ENCODE measurements at regions not wholly inside any gene's neighbourhood (a gene's known extent, or its start where the extent isn't known, plus 50 kb on each side); places are given as distances from the start of the nearest gene placed in this dataset.
"Not testable (repeated sequence)": the region's sequence is repeated elsewhere in the genome, so short reads cannot be mapped to it uniquely, and the experiment has no call there.

DNA sequence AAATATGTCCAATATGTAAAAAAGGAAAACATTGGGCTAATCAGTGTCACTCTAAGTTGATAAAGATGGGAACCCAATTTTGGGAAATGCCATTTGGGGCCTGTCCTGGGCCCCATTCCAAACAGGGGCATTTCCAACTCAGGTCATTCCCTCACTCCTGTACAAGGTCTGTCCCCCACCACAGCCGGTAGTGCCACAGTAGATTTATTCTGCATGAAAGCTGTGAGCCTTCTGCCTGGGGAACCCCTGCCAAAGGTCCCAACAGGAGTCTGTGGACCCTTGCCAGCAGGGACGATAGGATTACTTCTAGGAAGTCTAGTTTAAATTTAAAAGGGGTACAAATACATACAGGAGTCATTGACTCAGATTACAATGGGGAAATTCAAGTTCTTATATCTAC is 317.6 kb upstream of the GNPDA2 start:
- intact Hi-C loops (cut with DNase I): no loop called here
- no peak for DNase-seq (ENCODE audit: low spot score)

DNA sequence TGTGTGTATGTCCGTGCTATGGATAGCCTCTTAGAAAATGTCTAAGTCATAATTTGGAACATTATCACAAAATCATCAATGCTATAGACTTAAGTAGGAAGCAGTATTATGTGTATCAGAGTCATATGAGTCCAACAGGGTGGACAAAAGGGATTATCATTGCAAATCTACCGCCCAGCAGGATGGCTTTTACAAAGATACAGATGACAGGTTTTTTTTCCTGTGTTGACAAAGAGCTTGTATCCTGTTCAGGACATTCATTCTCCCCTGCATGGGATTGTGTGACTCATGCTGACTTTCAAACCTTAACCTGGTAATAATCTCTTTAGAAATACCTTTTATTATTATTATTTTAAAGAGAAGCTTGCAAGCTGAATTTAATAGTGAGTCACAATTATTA is 310.3 kb upstream of the GNPDA2 start:
- no peak for DNase-seq (ENCODE audit: low spot score)
- intact Hi-C loops (cut with DNase I): no loop called here

DNA sequence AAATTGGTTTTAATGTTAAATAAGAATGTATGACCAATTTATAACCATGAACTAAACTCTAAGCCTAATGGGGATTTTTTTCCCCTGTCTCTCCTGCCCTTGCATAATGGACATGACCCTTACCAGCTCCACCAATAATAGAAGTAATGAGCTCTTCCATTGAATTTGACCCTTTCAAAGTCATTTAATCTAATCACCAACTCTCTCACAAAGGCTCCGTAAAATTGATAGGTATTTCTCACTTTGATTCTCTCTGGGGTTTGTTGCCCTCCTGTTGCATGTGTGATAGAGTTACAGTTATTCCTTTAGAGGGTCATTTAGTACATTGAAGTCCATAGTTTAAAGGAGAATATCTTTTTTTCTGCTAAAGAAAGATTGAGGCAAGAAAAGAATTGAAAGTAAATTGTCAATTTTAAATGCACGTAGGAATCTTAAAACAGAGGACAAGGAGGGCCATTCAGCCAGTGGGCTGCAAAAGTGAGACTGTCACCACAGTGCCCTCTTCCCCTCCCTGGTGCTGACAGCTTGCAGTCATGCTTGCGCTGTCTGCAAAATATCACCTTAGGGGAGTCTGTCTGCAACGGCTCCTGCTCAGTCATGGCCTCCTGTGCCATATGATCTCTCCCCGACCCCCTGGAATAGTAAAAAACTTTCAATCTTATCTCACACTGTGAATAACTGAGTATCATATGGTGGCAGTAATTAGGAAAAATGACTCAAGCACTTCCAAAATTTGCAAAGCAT is 307.5 kb upstream of the GNPDA2 start:
- no peak for DNase-seq (ENCODE audit: low spot score)
- intact Hi-C loops (cut with DNase I): no loop called here

DNA sequence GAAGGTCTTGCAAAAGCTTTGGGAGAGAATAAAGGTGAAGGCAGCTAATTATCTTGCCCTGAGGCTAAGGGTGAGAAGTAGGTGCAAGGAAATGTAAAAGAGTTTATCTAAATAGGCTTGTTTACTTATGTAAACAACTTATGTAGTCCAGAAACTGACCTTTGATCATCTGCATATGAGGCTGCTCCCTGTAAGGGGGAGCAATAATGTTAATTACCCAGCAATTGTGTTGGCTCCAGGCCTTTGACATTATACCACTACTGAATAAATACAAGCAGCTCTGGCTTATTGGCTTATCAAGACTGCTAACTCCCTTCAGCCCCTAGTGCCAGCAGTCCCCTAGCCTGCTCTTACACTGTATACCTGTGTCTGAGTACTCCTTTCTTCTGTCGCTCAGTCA is 303.7 kb upstream of the GNPDA2 start:
- DNase-seq (ENCODE audit: low spot score): no peak
- intact Hi-C loops (cut with DNase I): no loop called here

DNA sequence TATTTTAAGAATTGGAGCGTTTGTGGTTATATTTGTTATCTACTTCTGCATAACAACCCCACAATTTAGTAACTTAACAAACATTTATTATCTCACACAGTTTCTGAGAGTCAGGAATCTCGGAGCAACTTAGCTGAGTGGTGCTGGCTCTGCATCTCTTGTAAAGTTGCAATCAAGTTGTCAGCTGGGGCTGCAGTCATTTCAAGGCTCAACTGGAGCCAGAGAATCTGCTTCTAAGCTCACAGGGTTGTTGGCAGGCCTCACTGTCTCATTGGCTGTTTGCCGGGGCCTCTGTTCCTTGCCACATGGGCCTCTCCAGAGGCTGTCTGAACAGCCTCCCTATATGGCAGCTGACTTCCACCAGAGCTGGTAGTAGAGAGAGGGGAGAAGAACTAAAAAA is 281.2 kb upstream of the GNPDA2 start:
- intact Hi-C loops (cut with DNase I): no loop called here
- DNase-seq (ENCODE audit: low spot score): no peak

DNA sequence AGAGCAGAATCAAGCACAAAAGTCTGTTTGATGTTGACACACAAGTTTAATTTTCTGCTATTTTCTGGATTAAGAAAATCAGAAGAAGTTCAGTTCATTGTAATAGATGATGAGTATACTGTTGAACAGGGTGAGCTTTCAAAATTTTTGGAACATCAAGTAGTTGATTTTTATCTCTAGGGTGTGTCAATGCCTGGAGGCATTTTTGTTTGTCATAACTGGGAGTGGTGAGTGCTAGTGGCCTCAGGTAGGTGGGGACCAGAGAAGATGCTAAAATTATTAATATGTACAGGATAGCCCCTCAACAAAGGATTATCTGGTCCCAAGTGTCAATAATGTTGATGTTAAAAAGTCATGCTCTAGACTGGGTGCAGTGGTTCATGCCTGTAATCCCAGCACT is 279.7 kb upstream of the GNPDA2 start:
- intact Hi-C loops (cut with DNase I): no loop called here
- DNase-seq (ENCODE audit: low spot score): no peak

DNA sequence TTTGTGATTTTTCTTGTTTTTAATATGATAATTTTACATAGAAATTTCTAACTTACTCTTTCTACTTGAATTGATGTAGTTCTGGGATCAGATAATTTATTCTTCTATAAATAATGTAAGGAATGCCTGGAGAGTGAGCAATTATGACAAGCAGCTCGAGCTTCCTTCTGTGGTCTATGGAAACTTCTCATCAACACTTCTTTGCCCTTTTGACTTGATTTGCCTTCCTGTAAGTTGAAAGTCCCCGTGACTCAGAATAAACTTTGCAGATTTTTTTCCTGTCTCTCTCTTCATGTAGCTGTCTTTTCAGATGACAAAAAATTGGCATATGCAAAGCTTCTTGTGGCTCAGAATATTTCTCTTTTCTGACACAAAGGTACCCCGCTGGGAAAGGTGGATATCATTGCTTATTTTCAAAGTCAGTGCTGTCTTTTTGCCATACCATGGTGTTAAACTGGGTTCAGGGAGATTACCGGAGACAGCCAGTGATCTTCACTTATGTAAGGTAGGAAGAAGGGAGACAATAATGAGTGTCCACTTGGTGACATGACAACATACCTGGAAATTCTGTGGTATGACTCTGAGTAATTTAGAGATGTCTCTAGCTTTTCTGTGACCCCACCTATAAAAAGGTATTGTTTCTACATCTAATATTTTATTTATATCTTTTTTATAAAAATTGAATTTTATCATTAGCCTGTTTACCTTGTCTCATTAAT is 278.6 kb upstream of the GNPDA2 start:
- intact Hi-C loops (cut with DNase I): no loop called here

DNA sequence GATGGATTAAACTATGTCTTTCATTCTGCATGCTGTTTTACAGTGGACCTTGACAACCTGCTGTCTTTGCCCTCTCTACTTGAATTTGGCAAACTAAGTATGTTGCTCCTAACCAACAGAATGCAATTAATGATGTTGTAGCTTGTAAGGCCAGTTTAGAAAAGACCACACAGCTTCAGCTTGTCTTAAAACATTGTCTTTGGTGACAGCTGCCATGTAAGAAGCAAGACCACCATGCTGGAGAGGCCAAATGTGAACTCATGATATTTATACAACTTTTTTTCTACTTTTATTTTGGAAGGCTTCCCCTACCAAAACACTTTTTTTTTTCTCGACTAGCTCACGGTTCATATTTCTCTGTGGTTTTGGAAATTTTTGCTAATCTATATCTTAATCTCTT is 278.0 kb upstream of the GNPDA2 start:
- intact Hi-C loops (cut with DNase I): no loop called here
- DNase-seq (ENCODE audit: low spot score): no peak

More for the DNA sequence above, 278.6 kb upstream of the GNPDA2 start:
- no peak for DNase-seq (ENCODE audit: low spot score)

DNA sequence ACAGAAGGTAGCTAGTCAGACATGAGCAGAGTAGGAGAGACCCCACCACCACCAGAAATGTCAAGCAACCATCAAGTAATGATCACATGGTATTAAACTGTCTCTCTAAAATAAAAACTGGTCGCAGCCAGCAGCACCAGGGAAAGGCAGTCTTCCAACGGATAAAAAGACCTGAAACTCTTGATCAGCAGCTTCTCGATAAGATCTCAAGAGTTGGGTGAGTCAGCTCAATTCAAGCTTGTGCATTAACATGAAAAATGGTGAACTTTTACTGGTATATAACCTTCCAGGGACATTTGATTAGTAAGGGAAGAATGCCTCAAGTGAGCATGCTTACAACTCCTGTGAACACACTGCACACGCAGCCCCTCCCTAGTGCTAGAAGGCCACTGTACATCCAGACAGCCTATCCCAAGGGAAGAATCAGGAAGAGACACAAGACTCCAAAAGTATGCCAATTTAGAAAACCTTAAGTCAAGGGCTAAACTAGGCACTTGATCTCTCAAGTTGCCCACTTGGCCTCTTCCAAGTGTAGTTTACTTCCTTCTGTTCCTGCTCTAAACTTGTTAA is 270.0 kb upstream of the GNPDA2 start:
- no peak for DNase-seq (ENCODE audit: low spot score)
- intact Hi-C loops (cut with DNase I): no loop called here

DNA sequence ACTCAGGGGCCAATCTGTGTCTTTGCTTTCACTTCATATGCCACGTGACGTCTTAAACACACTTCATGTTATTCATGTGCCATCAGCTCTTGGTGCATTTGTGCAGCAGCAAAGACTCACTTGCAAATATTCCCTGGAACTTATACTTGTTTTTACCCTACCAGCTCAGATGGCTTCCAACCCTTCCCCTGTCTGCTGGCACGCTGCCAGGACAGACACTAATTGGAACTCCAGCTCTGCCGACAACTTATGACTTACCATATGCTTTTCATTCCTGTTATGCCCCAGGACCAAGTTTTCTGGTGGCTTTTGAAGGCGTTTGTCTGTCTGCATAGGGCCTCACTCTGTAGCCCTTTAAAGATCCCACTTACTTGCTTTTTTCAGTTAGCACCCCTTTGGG is 261.7 kb upstream of the GNPDA2 start:
- DNase-seq (ENCODE audit: low spot score): no peak

DNA sequence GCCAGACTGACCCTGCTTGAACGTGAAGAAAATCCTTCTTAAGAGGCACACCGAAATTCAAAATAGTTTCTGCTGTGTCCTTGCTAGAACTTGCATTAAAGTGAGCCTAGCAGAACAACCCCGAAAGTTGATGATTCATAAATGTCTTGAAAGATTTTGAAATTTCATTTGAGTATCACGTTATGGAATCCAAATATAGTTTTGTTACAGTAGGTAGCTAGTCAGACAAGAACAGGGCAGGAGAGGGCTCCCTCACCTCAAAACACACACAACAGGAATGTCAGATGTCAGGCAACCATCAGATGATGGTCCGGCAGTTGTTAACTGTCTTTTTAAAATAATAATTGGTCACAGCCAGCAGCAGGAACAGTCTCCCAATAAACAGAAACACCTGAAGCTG is 259.6 kb upstream of the GNPDA2 start:
- DNase-seq (ENCODE audit: low spot score): no peak
- intact Hi-C loops (cut with DNase I): no loop called here

More for the DNA sequence above, 261.7 kb upstream of the GNPDA2 start:
- intact Hi-C loops (cut with DNase I): no loop called here

DNA sequence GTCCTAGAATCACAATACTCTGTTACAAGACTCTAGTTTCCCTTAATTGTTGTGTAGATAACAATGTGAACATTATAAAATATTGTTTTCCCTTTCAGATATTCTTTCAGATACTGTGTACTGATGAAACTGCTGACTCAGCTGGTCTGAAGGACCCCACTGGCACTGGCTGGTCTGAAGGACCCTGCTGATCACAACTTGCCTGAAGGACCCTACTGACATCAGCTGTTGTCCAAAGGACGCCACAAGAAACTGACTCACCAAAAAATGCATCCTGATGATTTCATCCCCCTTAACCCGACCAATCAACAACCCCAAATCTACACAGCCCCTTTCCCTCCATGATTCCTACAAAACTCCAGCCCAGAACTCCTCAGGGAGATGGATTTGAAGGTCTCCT is 258.8 kb upstream of the GNPDA2 start:
- no peak for DNase-seq (ENCODE audit: low spot score)
- intact Hi-C loops (cut with DNase I): no loop called here

DNA sequence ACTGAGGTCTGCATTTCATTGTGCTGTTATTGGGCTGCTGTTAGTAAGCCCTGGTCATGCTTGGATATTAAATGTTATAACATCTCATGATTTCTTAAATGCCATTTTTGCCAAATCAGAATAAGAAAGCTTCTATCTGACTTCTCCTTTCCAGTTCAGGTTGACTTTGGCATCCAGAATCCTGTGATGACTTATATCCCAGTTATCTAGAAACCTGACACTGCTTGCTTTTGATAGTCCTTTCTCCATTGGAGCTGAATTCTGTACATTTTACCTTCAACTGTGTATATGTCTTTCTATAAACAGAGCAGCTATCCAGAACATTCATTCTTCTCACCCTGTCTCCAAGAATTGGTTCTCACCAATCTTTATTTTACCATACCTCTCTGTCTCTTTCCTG is 257.7 kb upstream of the GNPDA2 start:
- DNase-seq (ENCODE audit: low spot score): no peak
- intact Hi-C loops (cut with DNase I): no loop called here

DNA sequence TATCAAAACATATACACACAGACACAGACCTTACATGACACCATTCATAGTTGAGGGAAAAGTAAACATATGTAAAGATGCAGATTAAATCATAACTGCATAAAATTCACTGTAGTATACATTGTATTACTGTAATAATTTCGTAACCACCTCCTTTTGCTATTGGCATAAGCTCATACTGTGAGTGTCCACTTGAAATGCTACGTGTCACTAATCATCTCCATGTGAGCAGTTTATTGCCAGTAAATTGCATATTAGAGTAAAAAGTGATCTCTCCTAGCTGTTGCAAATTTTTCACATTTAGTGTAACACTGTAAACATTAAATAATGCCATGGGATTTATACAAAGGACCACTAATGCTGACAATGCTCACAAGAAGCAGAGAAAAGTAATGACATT is 256.7 kb upstream of the GNPDA2 start:
- DNase-seq (ENCODE audit: low spot score): no peak
- intact Hi-C loops (cut with DNase I): no loop called here

DNA sequence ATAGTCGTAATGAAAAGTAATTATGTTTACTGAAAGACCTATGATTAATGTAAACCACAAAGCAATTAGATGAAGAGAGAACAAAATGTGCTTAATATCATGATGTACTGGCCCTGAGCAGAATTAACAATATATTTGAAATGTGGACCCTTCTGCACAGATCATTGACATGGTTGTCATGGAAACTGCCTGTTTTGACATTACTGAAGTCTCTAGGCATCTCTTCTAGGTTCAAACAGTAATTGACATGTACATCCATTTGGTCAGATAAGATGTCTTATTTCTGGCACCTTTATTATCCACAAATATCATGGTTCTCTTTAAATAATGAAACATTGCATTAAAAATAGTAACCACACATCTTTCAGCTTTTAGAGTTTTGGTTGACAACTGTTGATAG is 251.7 kb upstream of the GNPDA2 start:
- DNase-seq (ENCODE audit: low spot score): no peak

DNA sequence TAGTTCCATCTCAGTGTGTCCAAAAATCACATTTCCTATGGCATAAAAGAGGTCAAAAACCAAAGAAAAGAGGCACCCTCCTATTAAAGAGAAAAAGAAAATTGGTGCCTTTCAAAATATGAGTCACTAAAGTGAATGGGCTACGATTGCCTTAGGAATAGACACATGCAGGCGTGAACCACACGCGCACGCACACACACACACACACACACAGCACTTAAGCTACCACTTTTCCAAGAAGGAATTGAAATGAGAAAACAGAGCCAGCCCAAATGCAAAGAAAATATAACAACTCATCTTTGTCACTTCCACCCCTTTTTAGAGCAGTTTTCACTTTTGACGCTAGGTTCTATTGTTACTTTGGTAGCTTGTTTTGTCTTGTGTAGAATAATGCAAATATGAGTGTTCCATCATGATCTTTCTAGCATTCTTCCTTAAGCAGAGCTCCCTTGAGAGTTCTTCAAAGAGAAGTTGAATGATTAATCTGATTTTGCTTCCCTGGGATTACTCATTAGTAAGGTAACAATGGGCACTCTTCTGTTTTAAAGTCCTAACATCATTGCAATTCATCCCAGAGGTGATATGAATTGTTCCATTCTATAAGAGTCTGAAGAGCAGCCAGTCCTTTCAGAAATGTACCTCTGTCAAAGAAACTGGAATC is 239.2 kb upstream of the GNPDA2 start:
- intact Hi-C loops (cut with DNase I): no loop called here
- DNase-seq (ENCODE audit: low spot score): no peak

More for the DNA sequence above, 251.7 kb upstream of the GNPDA2 start:
- intact Hi-C loops (cut with DNase I): no loop called here

DNA sequence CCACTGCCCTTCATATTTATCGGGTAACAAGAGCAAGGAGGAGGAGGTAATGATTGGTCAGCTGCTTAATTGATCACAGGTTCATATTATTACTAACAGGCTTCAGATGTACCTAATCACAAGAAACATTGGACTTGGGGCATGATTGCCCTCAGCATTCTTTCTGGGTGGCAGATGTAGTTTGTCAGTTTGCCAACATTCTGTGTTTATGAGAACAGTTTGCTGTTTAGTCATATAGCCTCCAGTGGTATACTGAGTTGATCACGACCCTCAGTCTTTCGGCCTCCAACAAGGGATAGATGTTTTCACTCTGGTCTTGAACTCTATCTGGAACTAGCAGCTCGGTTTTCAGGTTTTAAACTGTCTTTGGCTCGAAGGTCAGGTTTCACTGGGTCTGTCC is 237.7 kb upstream of the GNPDA2 start:
- intact Hi-C loops (cut with DNase I); DNase-seq (ENCODE audit: low spot score): not testable (repeated sequence)

DNA sequence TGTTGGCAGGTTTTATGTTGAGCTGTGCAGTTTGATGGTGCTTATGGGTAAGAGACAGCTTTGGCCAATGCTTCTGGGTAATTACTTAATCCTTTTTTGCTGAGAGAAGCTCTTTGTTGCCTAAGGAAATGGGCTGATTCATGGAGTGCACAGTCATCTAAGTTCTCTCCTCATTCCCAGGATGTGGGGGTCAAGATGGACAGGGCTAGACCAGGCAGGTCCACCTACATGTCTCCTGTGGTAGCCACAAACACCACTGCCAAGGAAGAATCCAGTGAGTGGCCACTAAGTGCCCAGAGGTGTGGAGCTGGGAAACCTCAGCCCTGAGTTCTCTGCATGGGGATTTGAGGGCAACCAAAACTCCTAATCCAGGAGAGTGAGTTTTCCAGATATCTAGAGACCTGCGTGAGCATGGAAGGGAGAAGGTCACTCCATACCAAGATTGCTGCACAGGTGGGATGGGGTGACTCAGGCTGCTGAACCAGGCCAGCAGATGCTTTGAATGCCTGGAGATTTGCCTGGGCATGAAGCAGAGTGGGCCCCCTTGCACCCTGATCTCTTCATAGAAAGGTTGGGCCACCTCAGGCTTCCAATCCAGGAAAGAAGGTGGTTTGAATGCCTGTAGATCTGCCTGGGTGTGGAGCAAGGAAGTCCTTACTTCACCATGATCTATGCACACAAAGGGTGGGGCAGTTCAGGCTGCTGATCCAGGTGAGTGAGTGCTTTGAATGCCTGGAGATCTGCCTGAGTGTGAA is 234.8 kb upstream of the GNPDA2 start:
- intact Hi-C loops (cut with DNase I): loop anchor here in 1 of 2 donors (2.0 kb wide), 1 partner anchor 38 kb away; no protein-coding TSS in a partner anchor
- no peak for DNase-seq (ENCODE audit: low spot score)

DNA sequence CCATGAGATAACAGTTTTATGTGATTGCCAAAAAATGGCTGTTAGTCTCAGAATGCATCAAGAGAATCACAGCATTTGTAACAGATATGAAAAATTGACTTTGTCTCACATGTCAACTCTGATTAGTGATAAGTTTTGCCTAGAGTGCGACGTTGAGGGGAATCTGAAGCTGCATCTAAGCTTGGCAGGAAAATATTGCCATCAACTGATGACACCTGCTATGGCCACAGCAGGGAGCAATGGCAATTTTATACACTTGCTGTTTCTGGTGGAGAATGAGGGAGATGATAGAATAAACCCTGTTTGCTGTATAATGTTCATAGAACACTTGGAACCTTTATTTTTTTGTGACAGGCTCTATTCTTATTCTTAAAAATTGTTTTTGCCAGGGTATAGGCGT is 205.4 kb upstream of the GNPDA2 start:
- no peak for DNase-seq (ENCODE audit: low spot score)
- intact Hi-C loops (cut with DNase I): no loop called here

DNA sequence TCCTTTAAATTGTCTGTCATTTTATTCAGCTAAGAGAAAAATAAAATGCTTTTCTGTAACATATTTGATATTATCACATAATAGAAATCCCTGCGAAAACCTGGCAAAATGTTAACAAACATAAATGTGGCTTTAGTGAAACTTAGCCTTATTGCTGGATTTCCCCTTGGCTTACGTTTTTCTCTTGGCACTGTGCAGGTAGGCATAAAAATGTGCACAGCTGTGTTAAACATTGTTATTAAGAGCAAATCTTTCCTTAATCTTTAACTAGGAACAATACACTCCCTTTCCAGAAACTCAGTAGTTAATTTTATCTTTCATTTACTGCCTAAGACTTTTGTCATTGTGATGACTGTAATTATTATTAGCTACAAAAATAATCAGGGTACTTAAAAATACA is 202.4 kb upstream of the GNPDA2 start:
- intact Hi-C loops (cut with DNase I): no loop called here
- no peak for DNase-seq (ENCODE audit: low spot score)

Measured in posterior vena cava (tissue), 2 donors.